ENCODE measurements at regions not wholly inside any gene's neighbourhood (a gene's known extent, or its start where the extent isn't known, plus 50 kb on each side); places are given as distances from the start of the nearest gene placed in this dataset.
A peak's percentile ranks its signal among the peaks of the same experiment; 100 is the strongest.

- DNase-seq, result no peak
- H3K27ac Mint-ChIP-seq, result no peak overlapping the region
- no peaks in the 10 kb centered on the region for H3K4me1 Mint-ChIP-seq
- peaks cover 9% of the 10 kb centered on the region for H3K9me3 Mint-ChIP-seq
- peaks cover 2% of the 10 kb centered on the region for H3K36me3 Mint-ChIP-seq
- no peak overlapping the region for H3K4me3 Mint-ChIP-seq
- H3K27me3 Mint-ChIP-seq, result peaks cover 18% of the 10 kb centered on the region
Measured at GRCh38 chr12:130076126-130076525, 86.1 kb upstream of the FZD10 start.

GRCh38 chr12:130076752-130077151 is 85.5 kb upstream of the FZD10 start:
- H3K9me3 Mint-ChIP-seq, result peaks cover 9% of the 10 kb centered on the region
- no peak overlapping the region for H3K27ac Mint-ChIP-seq
- peaks cover 2% of the 10 kb centered on the region for H3K36me3 Mint-ChIP-seq
- DNase-seq, result no peak
- H3K4me1 Mint-ChIP-seq, result no peaks in the 10 kb centered on the region
- no peak overlapping the region for H3K4me3 Mint-ChIP-seq
- peaks cover 21% of the 10 kb centered on the region for H3K27me3 Mint-ChIP-seq

GRCh38 chr12:130078852-130079251 is 83.4 kb upstream of the FZD10 start:
- DNase-seq, result no peak
- no peak overlapping the region for H3K4me3 Mint-ChIP-seq
- no peak overlapping the region for H3K27ac Mint-ChIP-seq
- H3K9me3 Mint-ChIP-seq, result peaks cover 9% of the 10 kb centered on the region
- H3K36me3 Mint-ChIP-seq, result peaks cover 2% of the 10 kb centered on the region
- H3K4me1 Mint-ChIP-seq, result peaks cover 2% of the 10 kb centered on the region
- peaks cover 23% of the 10 kb centered on the region for H3K27me3 Mint-ChIP-seq

- H3K4me1 Mint-ChIP-seq, result peaks cover 2% of the 10 kb centered on the region
- H3K4me3 Mint-ChIP-seq, result no peak overlapping the region
- peaks cover 21% of the 10 kb centered on the region for H3K27me3 Mint-ChIP-seq
- H3K9me3 Mint-ChIP-seq, result peaks cover 9% of the 10 kb centered on the region
- DNase-seq, result no peak
- peaks cover 2% of the 10 kb centered on the region for H3K36me3 Mint-ChIP-seq
- H3K27ac Mint-ChIP-seq, result no peak overlapping the region
Measured at GRCh38 chr12:130079279-130079678, 83.0 kb upstream of the FZD10 start.

- Mint-ChIP-seq H3K4me1 (peaks cover 2% of the 10 kb centered on the region), H3K27ac (no peak overlapping the region), H3K36me3 (peaks cover 2% of the 10 kb centered on the region), H3K9me3 (peaks cover 9% of the 10 kb centered on the region), H3K27me3 (peaks cover 17% of the 10 kb centered on the region), H3K4me3 (no peak overlapping the region)
- no peak for DNase-seq
Measured at GRCh38 chr12:130080205-130080604, 82.1 kb upstream of the FZD10 start.

GRCh38 chr12:130081117-130081805 is 81.0 kb upstream of the FZD10 start:
- no peak for DNase-seq
- Mint-ChIP-seq H3K4me3 (no peak overlapping the region), H3K4me1 (peaks cover 6% of the 10 kb centered on the region), H3K9me3 (peaks cover 9% of the 10 kb centered on the region), H3K27me3 (peaks cover 17% of the 10 kb centered on the region), H3K36me3 (peaks cover 2% of the 10 kb centered on the region), H3K27ac (no peak overlapping the region)

GRCh38 chr12:130083002-130083401 is 79.3 kb upstream of the FZD10 start:
- H3K4me1 Mint-ChIP-seq, result peaks cover 22% of the 10 kb centered on the region
- no peak overlapping the region for H3K4me3 Mint-ChIP-seq
- DNase-seq, result no peak
- no peak overlapping the region for H3K27ac Mint-ChIP-seq
- H3K36me3 Mint-ChIP-seq, result peaks cover 2% of the 10 kb centered on the region
- peaks cover under 1% of the 10 kb centered on the region for H3K9me3 Mint-ChIP-seq
- peaks cover 12% of the 10 kb centered on the region for H3K27me3 Mint-ChIP-seq

- Mint-ChIP-seq H3K27me3 (peaks cover 12% of the 10 kb centered on the region), H3K9me3 (no peaks in the 10 kb centered on the region), H3K4me1 (peaks cover 22% of the 10 kb centered on the region), H3K4me3 (no peak overlapping the region), H3K27ac (no peak overlapping the region), H3K36me3 (peaks cover 2% of the 10 kb centered on the region)
- no peak for DNase-seq
Measured at GRCh38 chr12:130083734-130084133, 78.5 kb upstream of the FZD10 start.

GRCh38 chr12:130084359-130084758 is 77.9 kb upstream of the FZD10 start:
- Mint-ChIP-seq H3K27me3 (peaks cover 8% of the 10 kb centered on the region), H3K4me1 (peaks cover 22% of the 10 kb centered on the region), H3K4me3 (no peak overlapping the region), H3K36me3 (no peaks in the 10 kb centered on the region), H3K27ac (no peak overlapping the region), H3K9me3 (no peaks in the 10 kb centered on the region)
- no peak for DNase-seq

GRCh38 chr12:130086248-130086647 is 76.0 kb upstream of the FZD10 start:
- DNase-seq, result peak; percentile 13
- Mint-ChIP-seq H3K4me1 (peaks cover 22% of the 10 kb centered on the region), H3K36me3 (no peaks in the 10 kb centered on the region), H3K27ac (peak overlapping the region; percentile 17), H3K27me3 (peaks cover 5% of the 10 kb centered on the region), H3K9me3 (peaks cover 4% of the 10 kb centered on the region), H3K4me3 (peak overlapping the region; percentile 9)

- DNase-seq, result no peak
- Mint-ChIP-seq H3K4me1 (peaks cover 22% of the 10 kb centered on the region), H3K36me3 (no peaks in the 10 kb centered on the region), H3K9me3 (peaks cover 4% of the 10 kb centered on the region), H3K27ac (no peak overlapping the region), H3K27me3 (peaks cover under 1% of the 10 kb centered on the region), H3K4me3 (no peak overlapping the region)
Measured at GRCh38 chr12:130086797-130087196, 75.5 kb upstream of the FZD10 start.

GRCh38 chr12:130087222-130087621 is 75.0 kb upstream of the FZD10 start:
- no peaks in the 10 kb centered on the region for H3K27me3 Mint-ChIP-seq
- peaks cover 4% of the 10 kb centered on the region for H3K9me3 Mint-ChIP-seq
- H3K36me3 Mint-ChIP-seq, result no peaks in the 10 kb centered on the region
- no peak for DNase-seq
- no peak overlapping the region for H3K27ac Mint-ChIP-seq
- no peak overlapping the region for H3K4me3 Mint-ChIP-seq
- peaks cover 22% of the 10 kb centered on the region for H3K4me1 Mint-ChIP-seq

GRCh38 chr12:130088504-130088903 is 73.8 kb upstream of the FZD10 start:
- Mint-ChIP-seq H3K9me3 (peaks cover 4% of the 10 kb centered on the region), H3K4me3 (no peak overlapping the region), H3K27ac (no peak overlapping the region), H3K27me3 (no peaks in the 10 kb centered on the region), H3K4me1 (peaks cover 19% of the 10 kb centered on the region), H3K36me3 (no peaks in the 10 kb centered on the region)
- DNase-seq, result no peak

GRCh38 chr12:130090542-130090941 is 71.7 kb upstream of the FZD10 start:
- DNase-seq, result no peak
- no peak overlapping the region for H3K27ac Mint-ChIP-seq
- H3K4me3 Mint-ChIP-seq, result no peak overlapping the region
- no peaks in the 10 kb centered on the region for H3K27me3 Mint-ChIP-seq
- peaks cover 19% of the 10 kb centered on the region for H3K4me1 Mint-ChIP-seq
- H3K9me3 Mint-ChIP-seq, result peaks cover 4% of the 10 kb centered on the region
- no peaks in the 10 kb centered on the region for H3K36me3 Mint-ChIP-seq

GRCh38 chr12:130093380-130093779 is 68.9 kb upstream of the FZD10 start:
- Mint-ChIP-seq H3K4me1 (no peaks in the 10 kb centered on the region), H3K36me3 (no peaks in the 10 kb centered on the region), H3K27ac (no peak overlapping the region), H3K27me3 (no peaks in the 10 kb centered on the region), H3K9me3 (peaks cover 4% of the 10 kb centered on the region), H3K4me3 (no peak overlapping the region)
- DNase-seq, result no peak

GRCh38 chr12:130097342-130097741 is 64.9 kb upstream of the FZD10 start:
- no peak for DNase-seq
- Mint-ChIP-seq H3K9me3 (no peaks in the 10 kb centered on the region), H3K27me3 (peaks cover 1% of the 10 kb centered on the region), H3K4me1 (no peaks in the 10 kb centered on the region), H3K36me3 (no peaks in the 10 kb centered on the region), H3K27ac (no peak overlapping the region), H3K4me3 (no peak overlapping the region)

Measured in activated naive CD8-positive, alpha-beta T cell treated with anti-CD3 and anti-CD28 coated beads for 36 hours (primary cell).